ENCODE measurements at regions not wholly inside any gene's neighbourhood (a gene's known extent, or its start where the extent isn't known, plus 50 kb on each side); places are given as distances from the start of the nearest gene placed in this dataset.

GRCh38 chr2:39919511-39920306, 140.7 kb upstream of the THUMPD2 start (continued):
- TF ChIP-seq CHD7 (IDR thresholded peaks at IDR 0.05; ENCODE audit: insufficient replicate concordance, low read length) (no peak), RAD21 (IDR thresholded peaks at IDR 0.05 in 1 of 2, conservative IDR thresholded peaks at IDR 0.05 in 1 of 2; ENCODE audit: low read depth in 2 of 2, low read length in 2 of 2) (no peak), MAX (IDR thresholded peaks at IDR 0.05) (no peak), SAP30 (IDR thresholded peaks at IDR 0.05; ENCODE audit: insufficient read depth, insufficient replicate concordance, low read length) (no peak), PHF8 (conservative IDR thresholded peaks at IDR 0.05; ENCODE audit: low read depth, low read length) (no peak), RNF2 (IDR thresholded peaks at IDR 0.05; ENCODE audit: borderline replicate concordance, low read depth, low read length, missing control alignments, poor library complexity, severe bottlenecking) (no peak), SIN3A (conservative IDR thresholded peaks at IDR 0.05 in 1 of 2, IDR thresholded peaks at IDR 0.05 in 1 of 2; ENCODE audit: low read depth in 1 of 2, low read length in 2 of 2) (no peak), TAF7 (optimal IDR thresholded peaks at IDR 0.05; ENCODE audit: borderline replicate concordance, low read depth, low read length) (no peak)

Data from H1 (cell line).